ENCODE measurements at regions not wholly inside any gene's neighbourhood (a gene's known extent, or its start where the extent isn't known, plus 50 kb on each side); places are given as distances from the start of the nearest gene placed in this dataset.
A peak's percentile ranks its signal among the peaks of the same experiment; 100 is the strongest.

DNA sequence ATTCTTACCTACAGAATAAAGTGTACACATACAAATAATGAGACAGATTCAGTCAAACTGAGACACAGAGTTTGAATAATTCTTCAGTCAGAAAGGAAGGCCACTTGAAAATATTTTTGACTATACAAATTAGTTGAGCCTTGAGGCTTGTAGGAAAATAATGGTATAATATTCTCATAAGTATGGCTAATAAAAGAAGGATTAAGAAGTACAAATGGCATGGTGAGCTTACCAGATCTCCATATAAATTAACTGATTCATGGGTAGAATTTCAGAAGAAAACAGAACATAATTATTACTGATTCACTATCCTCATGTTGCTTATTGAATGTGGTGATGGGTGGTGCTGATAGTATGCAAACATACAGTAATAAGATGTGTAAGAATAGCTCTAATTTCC, 401.1 kb downstream of the PCDH18 start:
- H3K4me3 ChIP-seq: no peak overlapping the region
- DNase-seq: no peak
- H3K4me1 ChIP-seq: no peaks in the 10 kb centered on the region
- no peak overlapping the region for H3K9ac ChIP-seq (ENCODE audit: low read depth in 2 of 2, low read length in 2 of 2)
- H3K27me3 ChIP-seq: no peaks in the 10 kb centered on the region
- TF ChIP-seq, protein P1, sequence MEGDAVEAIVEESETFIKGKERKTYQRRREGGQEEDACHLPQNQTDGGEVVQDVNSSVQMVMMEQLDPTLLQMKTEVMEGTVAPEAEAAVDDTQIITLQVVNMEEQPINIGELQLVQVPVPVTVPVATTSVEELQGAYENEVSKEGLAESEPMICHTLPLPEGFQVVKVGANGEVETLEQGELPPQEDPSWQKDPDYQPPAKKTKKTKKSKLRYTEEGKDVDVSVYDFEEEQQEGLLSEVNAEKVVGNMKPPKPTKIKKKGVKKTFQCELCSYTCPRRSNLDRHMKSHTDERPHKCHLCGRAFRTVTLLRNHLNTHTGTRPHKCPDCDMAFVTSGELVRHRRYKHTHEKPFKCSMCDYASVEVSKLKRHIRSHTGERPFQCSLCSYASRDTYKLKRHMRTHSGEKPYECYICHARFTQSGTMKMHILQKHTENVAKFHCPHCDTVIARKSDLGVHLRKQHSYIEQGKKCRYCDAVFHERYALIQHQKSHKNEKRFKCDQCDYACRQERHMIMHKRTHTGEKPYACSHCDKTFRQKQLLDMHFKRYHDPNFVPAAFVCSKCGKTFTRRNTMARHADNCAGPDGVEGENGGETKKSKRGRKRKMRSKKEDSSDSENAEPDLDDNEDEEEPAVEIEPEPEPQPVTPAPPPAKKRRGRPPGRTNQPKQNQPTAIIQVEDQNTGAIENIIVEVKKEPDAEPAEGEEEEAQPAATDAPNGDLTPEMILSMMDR (IDR thresholded peaks at IDR 0.05): no peak
- intact Hi-C loops (cut with DNase I): no loop called here
- no peaks in the 10 kb centered on the region for H3K36me3 ChIP-seq
- no peak overlapping the region for H3K27ac ChIP-seq
- no peaks in the 10 kb centered on the region for H3K9me3 ChIP-seq

DNA sequence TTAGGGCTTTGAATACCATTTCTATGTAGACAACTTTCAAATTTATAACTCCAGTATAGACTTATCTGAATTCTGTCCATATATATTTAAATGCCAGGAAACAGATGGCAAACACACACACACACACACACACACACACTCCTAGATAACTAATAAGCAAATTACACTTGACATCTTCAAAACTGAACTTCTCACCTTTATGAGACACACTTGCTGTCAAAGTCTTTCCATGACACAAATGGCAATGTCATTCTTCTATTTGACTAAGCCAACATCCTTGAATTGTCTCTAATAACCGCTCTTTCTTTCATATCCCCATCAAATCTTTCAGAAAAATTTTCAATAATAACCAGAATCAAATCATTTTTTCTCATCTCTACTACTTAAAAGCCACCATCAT, 402.4 kb downstream of the PCDH18 start:
- H3K27ac ChIP-seq: no peak overlapping the region
- no peaks in the 10 kb centered on the region for H3K36me3 ChIP-seq
- intact Hi-C loops (cut with DNase I): no loop called here
- no peaks in the 10 kb centered on the region for H3K9me3 ChIP-seq
- no peaks in the 10 kb centered on the region for H3K4me1 ChIP-seq
- no peak for DNase-seq
- TF ChIP-seq, protein P1 (IDR thresholded peaks at IDR 0.05): no peak
- H3K27me3 ChIP-seq: no peaks in the 10 kb centered on the region
- H3K9ac ChIP-seq (ENCODE audit: low read depth in 2 of 2, low read length in 2 of 2): no peak overlapping the region
- H3K4me3 ChIP-seq: no peak overlapping the region

DNA sequence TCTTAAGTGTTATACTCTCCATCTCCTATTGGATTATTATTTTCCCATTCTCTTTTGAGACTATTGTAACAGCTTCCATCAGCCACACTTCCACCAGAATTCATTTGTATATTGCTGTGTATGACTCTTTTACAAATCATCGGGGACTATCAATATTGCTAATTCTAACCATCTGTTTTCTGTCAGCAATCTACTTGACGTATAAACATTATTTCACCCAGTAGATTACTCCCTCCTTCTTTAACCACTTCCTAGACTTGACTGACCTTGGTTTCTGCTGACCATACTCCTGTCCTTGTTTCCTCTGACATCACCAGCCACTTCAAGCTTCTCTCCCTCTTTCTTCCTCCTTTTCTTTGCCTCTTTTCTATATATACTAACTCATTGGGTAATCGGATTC, 402.9 kb downstream of the PCDH18 start:
- Histone ChIP-seq H3K27me3 (no peaks in the 10 kb centered on the region), H3K36me3 (no peaks in the 10 kb centered on the region), H3K4me1 (no peaks in the 10 kb centered on the region), H3K9ac (ENCODE audit: low read depth in 2 of 2, low read length in 2 of 2) (no peak overlapping the region), H3K9me3 (no peaks in the 10 kb centered on the region), H3K27ac (no peak overlapping the region), H3K4me3 (no peak overlapping the region)
- TF ChIP-seq, protein P1 (IDR thresholded peaks at IDR 0.05): no peak
- no peak for DNase-seq
- intact Hi-C loops (cut with DNase I): no loop called here

DNA sequence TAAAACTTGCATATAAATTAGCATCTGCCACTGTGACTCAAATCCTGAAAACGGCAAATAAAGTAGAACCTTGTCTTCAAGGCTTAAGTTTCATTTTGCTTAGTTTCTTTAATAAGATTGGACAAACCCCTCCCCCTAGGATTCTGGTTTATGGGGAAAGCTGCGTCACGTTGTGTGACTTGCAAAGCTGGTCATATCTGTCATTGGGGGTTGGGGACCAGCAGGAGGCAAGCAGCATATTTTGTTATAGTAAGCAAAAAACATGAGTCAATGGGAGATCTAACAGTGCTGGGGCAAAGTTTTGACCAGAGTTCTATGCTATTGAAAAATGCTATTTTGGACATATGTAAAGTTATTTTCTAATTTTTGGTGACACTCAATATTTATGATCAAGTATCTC, 407.3 kb downstream of the PCDH18 start:
- no peak overlapping the region for H3K27ac ChIP-seq
- no peaks in the 10 kb centered on the region for H3K36me3 ChIP-seq
- H3K9me3 ChIP-seq: no peaks in the 10 kb centered on the region
- no peaks in the 10 kb centered on the region for H3K27me3 ChIP-seq
- DNase-seq: peak; percentile 18
- H3K4me3 ChIP-seq: peak overlapping the region; percentile 8
- no peaks in the 10 kb centered on the region for H3K4me1 ChIP-seq
- no peak overlapping the region for H3K9ac ChIP-seq (ENCODE audit: low read depth in 2 of 2, low read length in 2 of 2)
- TF ChIP-seq, protein P1 (IDR thresholded peaks at IDR 0.05): no peak
- intact Hi-C loops (cut with DNase I): no loop called here

DNA sequence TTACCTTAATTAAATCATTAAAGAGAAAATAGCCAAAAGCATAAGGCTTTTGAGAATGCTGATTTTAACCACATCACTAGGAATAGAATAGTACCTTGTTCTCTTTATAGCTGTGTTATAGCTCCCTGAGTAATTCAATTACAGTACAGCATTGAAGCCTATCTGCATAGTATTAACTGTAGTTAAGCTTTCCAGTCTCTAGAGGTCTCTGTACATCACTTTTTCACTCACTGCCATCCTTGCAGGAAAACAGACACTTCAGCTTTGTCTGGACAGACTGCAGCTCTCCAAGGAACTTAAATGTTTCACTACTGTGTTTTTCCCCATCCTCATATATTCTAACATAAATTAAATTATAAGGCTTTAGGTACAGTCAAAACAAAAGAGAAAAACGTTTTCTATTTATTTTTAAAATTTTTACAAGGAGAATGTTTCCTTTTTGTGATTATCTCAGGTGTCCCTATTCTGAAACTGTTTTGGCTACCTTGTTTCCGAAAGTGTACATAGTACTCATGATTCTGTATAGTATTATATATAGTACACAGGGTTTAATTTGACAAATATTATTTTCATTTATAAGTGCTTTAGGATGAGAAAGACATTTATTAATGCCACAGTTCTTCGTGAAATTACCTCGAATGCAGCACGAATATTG, 407.9 kb downstream of the PCDH18 start:
- TF ChIP-seq, protein P1 (IDR thresholded peaks at IDR 0.05): no peak
- H3K36me3 ChIP-seq: no peaks in the 10 kb centered on the region
- H3K27ac ChIP-seq: no peak overlapping the region
- H3K9ac ChIP-seq (ENCODE audit: low read depth in 2 of 2, low read length in 2 of 2): no peak overlapping the region
- no peaks in the 10 kb centered on the region for H3K4me1 ChIP-seq
- no peaks in the 10 kb centered on the region for H3K9me3 ChIP-seq
- no peak for DNase-seq
- peak overlapping the region; percentile 8 for H3K4me3 ChIP-seq
- no peaks in the 10 kb centered on the region for H3K27me3 ChIP-seq
- intact Hi-C loops (cut with DNase I): no loop called here

Measured in colonic mucosa (tissue), 4 donors.